ENCODE measurements at regions not wholly inside any gene's neighbourhood (a gene's known extent, or its start where the extent isn't known, plus 50 kb on each side); places are given as distances from the start of the nearest gene placed in this dataset.

- Histone ChIP-seq H3K4me3 (no peak overlapping the region), H3K27ac (no peak overlapping the region), H3K4me1 (peaks cover 0 to 22% (median 0%) of the 10 kb centered on the region in 3 donors), H3K27me3 (no peaks in the 10 kb centered on the region), H3K9me3 (peaks cover 0 to 13% (median 0%) of the 10 kb centered on the region in 3 donors), H3K36me3 (no peaks in the 10 kb centered on the region)
- WGBS, 2 donors (ENCODE audit: low coverage in 1 of 2), result 88 to 90% methylated on average over 3 of the region's 3 CpGs
- no peak for ATAC-seq
- no peak for TF ChIP-seq CTCF (IDR thresholded peaks at IDR 0.05)
- TF ChIP-seq EP300 (IDR thresholded peaks at IDR 0.05), result no peak
- no peak for TF ChIP-seq POLR2AphosphoS5 (IDR thresholded peaks at IDR 0.05)
- no peak for TF ChIP-seq POLR2A (IDR thresholded peaks at IDR 0.05)
Observed at GRCh38 chr6:168741305-168741704, 300.3 kb downstream of the SMOC2 start.

GRCh38 chr6:168739381-168739780, 298.4 kb downstream of the SMOC2 start:
- 97% methylated on average over 2 of the region's 2 CpGs; no CpG with 5 or more reads in 1 of the 2 donors for WGBS, 2 donors (ENCODE audit: low coverage in 1 of 2)
- no peak overlapping the region for H3K27ac ChIP-seq
- TF ChIP-seq POLR2AphosphoS5 (IDR thresholded peaks at IDR 0.05) (no peak), POLR2A (IDR thresholded peaks at IDR 0.05) (no peak), EP300 (IDR thresholded peaks at IDR 0.05) (no peak), CTCF (IDR thresholded peaks at IDR 0.05) (no peak)
- H3K4me1 ChIP-seq, result peaks cover 0 to 11% (median under 1%) of the 10 kb centered on the region in 3 donors
- H3K9me3 ChIP-seq, result peaks cover 0 to 13% (median 0%) of the 10 kb centered on the region in 3 donors
- H3K36me3 ChIP-seq, result no peaks in the 10 kb centered on the region
- no peak overlapping the region for H3K4me3 ChIP-seq
- no peak for ATAC-seq
- no peaks in the 10 kb centered on the region for H3K27me3 ChIP-seq

- H3K27me3 ChIP-seq, result no peaks in the 10 kb centered on the region
- no peak for ATAC-seq
Observed at GRCh38 chr6:168737481-168737880, 296.5 kb downstream of the SMOC2 start.

GRCh38 chr6:168737014-168737413, 296.0 kb downstream of the SMOC2 start:
- ATAC-seq, result no peak
- WGBS, 2 donors (ENCODE audit: low coverage in 1 of 2), result 78 to 81% methylated on average over 3 of the region's 3 CpGs
- no peak for TF ChIP-seq POLR2A (IDR thresholded peaks at IDR 0.05)
- no peak for TF ChIP-seq CTCF (IDR thresholded peaks at IDR 0.05)
- no peak for TF ChIP-seq EP300 (IDR thresholded peaks at IDR 0.05)
- no peak for TF ChIP-seq POLR2AphosphoS5 (IDR thresholded peaks at IDR 0.05)
- Histone ChIP-seq H3K4me3 (no peak overlapping the region), H3K27ac (no peak overlapping the region), H3K4me1 (peaks cover 0 to 12% (median 2%) of the 10 kb centered on the region in 3 donors), H3K27me3 (no peaks in the 10 kb centered on the region), H3K9me3 (peaks cover 0 to 13% (median 0%) of the 10 kb centered on the region in 3 donors), H3K36me3 (no peaks in the 10 kb centered on the region)

More at GRCh38 chr6:168737481-168737880, 296.5 kb downstream of the SMOC2 start:
- no peak overlapping the region for H3K4me3 ChIP-seq
- no peaks in the 10 kb centered on the region for H3K36me3 ChIP-seq
- 80% methylated on average over 5 of the region's 5 CpGs; no CpG with 5 or more reads in 1 of the 2 donors for WGBS, 2 donors (ENCODE audit: low coverage in 1 of 2)
- TF ChIP-seq POLR2A (IDR thresholded peaks at IDR 0.05), result no peak
- no peak for TF ChIP-seq CTCF (IDR thresholded peaks at IDR 0.05)
- no peak for TF ChIP-seq EP300 (IDR thresholded peaks at IDR 0.05)
- no peak for TF ChIP-seq POLR2AphosphoS5 (IDR thresholded peaks at IDR 0.05)
- peaks cover 0 to 13% (median 0%) of the 10 kb centered on the region in 3 donors for H3K9me3 ChIP-seq
- no peak overlapping the region for H3K27ac ChIP-seq
- H3K4me1 ChIP-seq, result peaks cover 0 to 12% (median 2%) of the 10 kb centered on the region in 3 donors

- TF ChIP-seq EP300 (IDR thresholded peaks at IDR 0.05) (no peak), POLR2A (IDR thresholded peaks at IDR 0.05) (no peak), POLR2AphosphoS5 (IDR thresholded peaks at IDR 0.05) (no peak), CTCF (IDR thresholded peaks at IDR 0.05) (no peak)
- no peaks in the 10 kb centered on the region for H3K36me3 ChIP-seq
- no peak overlapping the region for H3K4me3 ChIP-seq
- H3K27me3 ChIP-seq, result no peaks in the 10 kb centered on the region
- peaks cover 0 to 12% (median 2%) of the 10 kb centered on the region in 3 donors for H3K4me1 ChIP-seq
- no peak for ATAC-seq
- H3K9me3 ChIP-seq, result peaks cover 0 to 13% (median 0%) of the 10 kb centered on the region in 3 donors
- no peak overlapping the region for H3K27ac ChIP-seq
Observed at GRCh38 chr6:168736039-168736438, 295.1 kb downstream of the SMOC2 start.

Data from gastroesophageal sphincter (tissue), 4 donors.